Muscle layer of colon (tissue), 2 donors: ENCODE measurements at regions not wholly inside any gene's neighbourhood (a gene's known extent, or its start where the extent isn't known, plus 50 kb on each side); places are given as distances from the start of the nearest gene placed in this dataset.
"Not testable (repeated sequence)": the region's sequence is repeated elsewhere in the genome, so short reads cannot be mapped to it uniquely, and the experiment has no call there.

Experiments
- H3K27ac ChIP-seq: one replicate; pipeline ENCODE4 v1.7.0; 2013; ENCODE audit warnings: low read depth, mild to moderate bottlenecking, low read length, moderate library complexity
- H3K27me3 ChIP-seq, 2 donors: one replicate each; pipeline ENCODE4 v1.7.0; 2013; ENCODE audit warnings: low read length in 2 of 2, mild to moderate bottlenecking in 2 of 2; ENCODE audit not compliant: insufficient read depth in 2 of 2, control insufficient read depth in 1 of 2
- H3K36me3 ChIP-seq: one replicate; pipeline ENCODE4 v1.7.0; 2013; ENCODE audit warnings: mild to moderate bottlenecking, low read length; ENCODE audit not compliant: insufficient read depth
- H3K4me1 ChIP-seq: one replicate; pipeline ENCODE4 v1.7.0; 2013; ENCODE audit warnings: mild to moderate bottlenecking, low read length; ENCODE audit not compliant: insufficient read depth
- H3K4me3 ChIP-seq, 2 donors: one replicate each; pipeline ENCODE4 v1.7.0; 2013; ENCODE audit warnings: low read length in 2 of 2, low read depth in 1 of 2, mild to moderate bottlenecking in 1 of 2, moderate library complexity in 1 of 2
- H3K9ac ChIP-seq: one replicate; pipeline ENCODE4 v1.7.0; 2013; ENCODE audit warnings: low read length
- H3K9me3 ChIP-seq: one replicate; pipeline ENCODE4 v1.7.0; 2013; ENCODE audit warnings: mild to moderate bottlenecking, low read length
- donor health status: abdominal sarcoma.
- donor health status: Adenocarcinoma of cecum.

GRCh38 chr6:951399-952181 is 258.7 kb upstream of the EXOC2 start:
- Histone ChIP-seq H3K4me3 (no peak overlapping the region), H3K27ac (no peak overlapping the region), H3K9me3 (no peaks in the 10 kb centered on the region), H3K27me3 (no peaks in the 10 kb centered on the region), H3K36me3 (no peaks in the 10 kb centered on the region), H3K4me1 (no peaks in the 10 kb centered on the region), H3K9ac (no peak overlapping the region)

- H3K27ac ChIP-seq: no peak overlapping the region
- H3K27me3 ChIP-seq: no peaks in the 10 kb centered on the region
Observed at GRCh38 chr6:947235-947934, 254.4 kb upstream of the EXOC2 start.

GRCh38 chr6:946546-946945 is 253.6 kb upstream of the EXOC2 start:
- Histone ChIP-seq H3K4me1 (no peaks in the 10 kb centered on the region), H3K27me3 (no peaks in the 10 kb centered on the region), H3K4me3 (no peak overlapping the region), H3K9ac (no peak overlapping the region), H3K27ac (no peak overlapping the region), H3K36me3 (no peaks in the 10 kb centered on the region), H3K9me3 (no peaks in the 10 kb centered on the region)

More at GRCh38 chr6:947235-947934, 254.4 kb upstream of the EXOC2 start:
- Histone ChIP-seq H3K36me3 (no peaks in the 10 kb centered on the region), H3K4me1 (no peaks in the 10 kb centered on the region), H3K9me3 (no peaks in the 10 kb centered on the region), H3K4me3 (no peak overlapping the region), H3K9ac (no peak overlapping the region)

GRCh38 chr6:939526-940252 is 246.8 kb upstream of the EXOC2 start:
- H3K27ac ChIP-seq: no peak overlapping the region
- H3K27me3 ChIP-seq: no peaks in the 10 kb centered on the region
- H3K9me3 ChIP-seq: no peaks in the 10 kb centered on the region
- H3K4me1 ChIP-seq: no peaks in the 10 kb centered on the region
- no peak overlapping the region for H3K4me3 ChIP-seq
- no peaks in the 10 kb centered on the region for H3K36me3 ChIP-seq
- H3K9ac ChIP-seq: no peak overlapping the region

- H3K9me3 ChIP-seq: no peaks in the 10 kb centered on the region
- no peak overlapping the region for H3K4me3 ChIP-seq
Observed at GRCh38 chr6:938916-939315, 246.0 kb upstream of the EXOC2 start.

GRCh38 chr6:938271-938905 is 245.4 kb upstream of the EXOC2 start:
- H3K27me3 ChIP-seq: no peaks in the 10 kb centered on the region
- no peak overlapping the region for H3K9ac ChIP-seq
- H3K9me3 ChIP-seq: no peaks in the 10 kb centered on the region
- H3K27ac ChIP-seq: no peak overlapping the region
- no peak overlapping the region for H3K4me3 ChIP-seq
- H3K36me3 ChIP-seq: no peaks in the 10 kb centered on the region
- H3K4me1 ChIP-seq: no peaks in the 10 kb centered on the region

More at GRCh38 chr6:938916-939315, 246.0 kb upstream of the EXOC2 start:
- Histone ChIP-seq H3K27me3 (no peaks in the 10 kb centered on the region), H3K4me1 (no peaks in the 10 kb centered on the region), H3K9ac (no peak overlapping the region), H3K27ac (no peak overlapping the region), H3K36me3 (no peaks in the 10 kb centered on the region)

- no peak overlapping the region for H3K9ac ChIP-seq
- no peaks in the 10 kb centered on the region for H3K9me3 ChIP-seq
- H3K36me3 ChIP-seq: no peaks in the 10 kb centered on the region
- H3K4me3 ChIP-seq: no peak overlapping the region
- H3K27ac ChIP-seq: no peak overlapping the region
- H3K27me3 ChIP-seq: no peaks in the 10 kb centered on the region
- H3K4me1 ChIP-seq: no peaks in the 10 kb centered on the region
Observed at GRCh38 chr6:935582-935981, 242.6 kb upstream of the EXOC2 start.

GRCh38 chr6:934686-935085 is 241.7 kb upstream of the EXOC2 start:
- H3K4me3 ChIP-seq: no peak overlapping the region
- no peaks in the 10 kb centered on the region for H3K9me3 ChIP-seq
- no peak overlapping the region for H3K9ac ChIP-seq
- H3K36me3 ChIP-seq: no peaks in the 10 kb centered on the region
- H3K4me1 ChIP-seq: no peaks in the 10 kb centered on the region
- H3K27ac ChIP-seq: no peak overlapping the region
- no peaks in the 10 kb centered on the region for H3K27me3 ChIP-seq

GRCh38 chr6:931919-932318 is 239.0 kb upstream of the EXOC2 start:
- H3K9me3 ChIP-seq, H3K9ac ChIP-seq, H3K27ac ChIP-seq, H3K36me3 ChIP-seq, H3K4me1 ChIP-seq, H3K4me3 ChIP-seq, H3K27me3 ChIP-seq: not testable (repeated sequence)

GRCh38 chr6:927157-927556 is 234.2 kb upstream of the EXOC2 start:
- H3K4me1 ChIP-seq: no peaks in the 10 kb centered on the region
- H3K9ac ChIP-seq: no peak overlapping the region
- no peak overlapping the region for H3K4me3 ChIP-seq
- no peaks in the 10 kb centered on the region for H3K27me3 ChIP-seq
- H3K9me3 ChIP-seq: no peaks in the 10 kb centered on the region
- no peak overlapping the region for H3K27ac ChIP-seq
- H3K36me3 ChIP-seq: no peaks in the 10 kb centered on the region

GRCh38 chr6:925656-926213 is 232.8 kb upstream of the EXOC2 start:
- H3K27ac ChIP-seq: no peak overlapping the region
- H3K9me3 ChIP-seq: peaks cover 7% of the 10 kb centered on the region
- H3K9ac ChIP-seq: no peak overlapping the region
- no peak overlapping the region for H3K4me3 ChIP-seq
- H3K4me1 ChIP-seq: no peaks in the 10 kb centered on the region
- no peaks in the 10 kb centered on the region for H3K27me3 ChIP-seq
- no peaks in the 10 kb centered on the region for H3K36me3 ChIP-seq
